ENCODE measurements at regions not wholly inside any gene's neighbourhood (a gene's known extent, or its start where the extent isn't known, plus 50 kb on each side); places are given as distances from the start of the nearest gene placed in this dataset.

- no peaks in the 10 kb centered on the region for H3K27me3 ChIP-seq (replicated peaks; ENCODE audit: control insufficient read depth, insufficient read depth, low read length)
- no peaks in the 10 kb centered on the region for H3K36me3 ChIP-seq (ENCODE audit: control insufficient read depth, insufficient read depth, low read length, severe bottlenecking)
- DNase-seq (ENCODE audit: low read depth), result no peak
- no peaks in the 10 kb centered on the region for H3K4me1 ChIP-seq (ENCODE audit: control insufficient read depth, insufficient read depth, low read length)
- no peak overlapping the region for H3K4me3 ChIP-seq (ENCODE audit: low read length)
- no peak overlapping the region for H3K9ac ChIP-seq (ENCODE audit: low read length)
- H3K9me3 ChIP-seq (ENCODE audit: control insufficient read depth, low read length), result peaks cover 7% of the 10 kb centered on the region
Observed at GRCh38 chrX:723781-724180, 93.2 kb downstream of the SHOX start.

DNA sequence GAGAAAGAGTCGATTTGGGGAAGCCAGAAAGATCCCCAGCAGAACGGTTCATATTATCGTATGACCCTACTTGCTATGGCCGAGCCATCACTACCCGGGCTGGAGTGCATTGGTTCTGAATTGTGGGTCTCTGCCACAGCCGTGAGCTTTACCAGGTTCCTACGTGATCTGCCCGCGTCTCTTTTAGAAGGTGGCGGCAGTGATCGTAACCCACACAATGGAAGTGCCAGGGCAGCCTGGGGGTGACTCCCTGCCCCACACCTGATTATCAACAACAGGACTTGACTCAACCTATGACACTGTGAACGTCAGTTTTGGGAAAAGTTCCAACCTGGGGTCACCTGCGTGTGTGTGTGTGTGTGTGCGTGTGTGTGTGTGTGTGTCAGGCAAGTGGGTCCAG, 90.8 kb downstream of the SHOX start:
- no peaks in the 10 kb centered on the region for H3K4me1 ChIP-seq (ENCODE audit: control insufficient read depth, insufficient read depth, low read length)
- no peaks in the 10 kb centered on the region for H3K27me3 ChIP-seq (replicated peaks; ENCODE audit: control insufficient read depth, insufficient read depth, low read length)
- no peak overlapping the region for H3K4me3 ChIP-seq (ENCODE audit: low read length)
- H3K36me3 ChIP-seq (ENCODE audit: control insufficient read depth, insufficient read depth, low read length, severe bottlenecking), result no peaks in the 10 kb centered on the region
- peaks cover 15% of the 10 kb centered on the region for H3K9me3 ChIP-seq (ENCODE audit: control insufficient read depth, low read length)
- DNase-seq (ENCODE audit: low read depth), result no peak
- no peak overlapping the region for H3K9ac ChIP-seq (ENCODE audit: low read length)

DNA sequence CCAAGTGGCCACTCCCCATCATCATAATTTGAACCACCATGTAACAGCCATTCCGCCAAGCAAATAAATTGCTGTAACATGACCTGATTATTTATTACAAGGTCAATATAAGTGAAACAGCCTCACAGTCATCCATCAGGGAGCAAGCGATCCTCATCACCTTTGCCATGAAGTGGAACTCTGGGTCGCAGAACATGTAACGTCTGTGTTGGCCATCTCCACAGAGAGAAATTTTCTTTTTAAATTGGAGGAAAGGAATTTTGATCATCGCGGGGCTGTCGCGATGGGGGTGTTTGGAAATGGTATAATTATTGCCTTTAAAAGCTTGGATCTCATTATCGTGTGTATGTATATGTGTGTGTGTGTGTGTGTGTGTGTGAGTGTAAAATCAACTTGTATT, 90.2 kb downstream of the SHOX start:
- no peak overlapping the region for H3K4me3 ChIP-seq (ENCODE audit: low read length)
- H3K9me3 ChIP-seq (ENCODE audit: control insufficient read depth, low read length), result peaks cover 15% of the 10 kb centered on the region
- H3K27me3 ChIP-seq (replicated peaks; ENCODE audit: control insufficient read depth, insufficient read depth, low read length), result no peaks in the 10 kb centered on the region
- no peak overlapping the region for H3K9ac ChIP-seq (ENCODE audit: low read length)
- H3K4me1 ChIP-seq (ENCODE audit: control insufficient read depth, insufficient read depth, low read length), result no peaks in the 10 kb centered on the region
- H3K36me3 ChIP-seq (ENCODE audit: control insufficient read depth, insufficient read depth, low read length, severe bottlenecking), result no peaks in the 10 kb centered on the region
- DNase-seq (ENCODE audit: low read depth), result no peak

- H3K9me3 ChIP-seq (ENCODE audit: control insufficient read depth, low read length), result peaks cover 15% of the 10 kb centered on the region
- H3K4me3 ChIP-seq (ENCODE audit: low read length), result no peak overlapping the region
- no peaks in the 10 kb centered on the region for H3K27me3 ChIP-seq (replicated peaks; ENCODE audit: control insufficient read depth, insufficient read depth, low read length)
- no peaks in the 10 kb centered on the region for H3K4me1 ChIP-seq (ENCODE audit: control insufficient read depth, insufficient read depth, low read length)
- H3K36me3 ChIP-seq (ENCODE audit: control insufficient read depth, insufficient read depth, low read length, severe bottlenecking), result no peaks in the 10 kb centered on the region
- no peak for DNase-seq (ENCODE audit: low read depth)
- no peak overlapping the region for H3K9ac ChIP-seq (ENCODE audit: low read length)
Observed at GRCh38 chrX:720250-720649, 89.7 kb downstream of the SHOX start.

DNA sequence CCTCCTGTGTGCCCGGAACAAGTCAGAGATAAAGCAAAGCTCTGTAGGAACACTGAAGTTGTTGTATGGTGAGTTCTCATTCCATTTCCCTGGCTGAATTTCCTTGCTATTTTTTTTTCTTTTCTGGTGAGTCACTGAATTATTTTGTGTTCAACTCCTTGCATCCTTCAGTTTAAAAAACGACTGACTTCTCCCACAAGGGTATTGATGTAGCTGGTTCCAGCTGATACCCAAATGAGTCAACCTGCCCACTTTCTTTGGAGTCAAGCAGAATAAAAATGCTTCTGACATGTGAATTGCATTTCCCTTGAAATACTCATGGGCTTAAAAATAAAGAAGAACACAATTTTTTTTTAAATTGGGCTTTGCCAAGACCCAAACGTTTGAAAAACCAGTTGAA, 85.5 kb downstream of the SHOX start:
- Histone ChIP-seq H3K4me1 (ENCODE audit: control insufficient read depth, insufficient read depth, low read length) (no peaks in the 10 kb centered on the region), H3K4me3 (ENCODE audit: low read length) (no peak overlapping the region), H3K27me3 (replicated peaks; ENCODE audit: control insufficient read depth, insufficient read depth, low read length) (no peaks in the 10 kb centered on the region), H3K36me3 (ENCODE audit: control insufficient read depth, insufficient read depth, low read length, severe bottlenecking) (no peaks in the 10 kb centered on the region), H3K9me3 (ENCODE audit: control insufficient read depth, low read length) (peaks cover 15% of the 10 kb centered on the region), H3K9ac (ENCODE audit: low read length) (no peak overlapping the region)
- DNase-seq (ENCODE audit: low read depth), result peak; percentile 7

- Histone ChIP-seq H3K9ac (ENCODE audit: low read length) (no peak overlapping the region), H3K27me3 (replicated peaks; ENCODE audit: control insufficient read depth, insufficient read depth, low read length) (no peaks in the 10 kb centered on the region), H3K4me3 (ENCODE audit: low read length) (no peak overlapping the region), H3K36me3 (ENCODE audit: control insufficient read depth, insufficient read depth, low read length, severe bottlenecking) (no peaks in the 10 kb centered on the region), H3K9me3 (ENCODE audit: control insufficient read depth, low read length) (peaks cover 15% of the 10 kb centered on the region), H3K4me1 (ENCODE audit: control insufficient read depth, insufficient read depth, low read length) (no peaks in the 10 kb centered on the region)
- DNase-seq (ENCODE audit: low read depth), result no peak
Observed at GRCh38 chrX:714131-714530, 83.5 kb downstream of the SHOX start.
